ENCODE measurements at regions not wholly inside any gene's neighbourhood (a gene's known extent, or its start where the extent isn't known, plus 50 kb on each side); places are given as distances from the start of the nearest gene placed in this dataset.

DNA sequence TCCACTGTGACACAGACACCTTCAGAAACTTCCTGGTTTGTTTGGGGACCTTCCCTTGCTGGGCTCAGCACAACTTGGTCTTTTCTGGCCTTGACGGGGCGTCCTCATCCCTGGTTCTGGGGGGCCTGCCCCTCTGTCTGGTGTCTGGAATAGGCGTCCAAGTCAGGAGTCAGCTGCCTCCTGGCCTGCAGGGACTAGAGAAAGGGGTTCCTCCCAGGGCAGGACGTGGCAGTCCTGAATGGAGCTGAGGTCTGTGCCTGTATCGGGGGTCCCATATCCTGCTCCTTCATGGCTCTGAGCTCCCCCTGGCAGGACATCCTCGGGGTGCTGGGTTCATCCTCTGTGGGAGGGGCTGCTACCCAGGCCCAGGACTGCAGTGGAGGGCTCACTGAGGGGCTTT, 384.0 kb downstream of the TMEM121 start:
- TF ChIP-seq CTCF (IDR thresholded peaks at IDR 0.05) (no peak), POLR2A (IDR thresholded peaks at IDR 0.05) (no peak)
